DND-41 (cell line): ENCODE measurements at regions not wholly inside any gene's neighbourhood (a gene's known extent, or its start where the extent isn't known, plus 50 kb on each side); places are given as distances from the start of the nearest gene placed in this dataset.

Experiments used
- CTCF ChIP-seq: IDR thresholded peaks from 2 replicates; pipeline ENCODE4 v1.5.1; 2012; ENCODE audit warnings: borderline replicate concordance, low read length, moderate library complexity, mild to moderate bottlenecking; ENCODE audit not compliant: poor library complexity, severe bottlenecking; ENCODE audit errors: extremely low read depth
- EZH2 ChIP-seq: IDR thresholded peaks from 3 replicates; pipeline ENCODE4 v1.6.1; 2012; ENCODE audit warnings: borderline replicate concordance, low read depth, mild to moderate bottlenecking, moderate library complexity, low read length, inconsistent platforms; ENCODE audit not compliant: severe bottlenecking

- TF ChIP-seq CTCF (no peak), EZH2 (no peak)
Observed at GRCh38 chr11:119934267-119934666, 203.6 kb downstream of the TRIM29 start.
